ENCODE measurements at regions not wholly inside any gene's neighbourhood (a gene's known extent, or its start where the extent isn't known, plus 50 kb on each side); places are given as distances from the start of the nearest gene placed in this dataset.

- TF ChIP-seq CTCF (IDR thresholded peaks at IDR 0.05; ENCODE audit: low read depth, low read length, poor library complexity, severe bottlenecking) (no peak), EZH2phosphoT487 (IDR thresholded peaks at IDR 0.05; ENCODE audit: borderline replicate concordance, low read length) (no peak)
These were observed 221.3 kb upstream of the CRIM1 start for GRCh38 chr2:36134281-36134680.
